SHP77 (cell line): ENCODE measurements at regions not wholly inside any gene's neighbourhood (a gene's known extent, or its start where the extent isn't known, plus 50 kb on each side); places are given as distances from the start of the nearest gene placed in this dataset.
A peak's percentile ranks its signal among the peaks of the same experiment; 100 is the strongest.

ENCODE experiments used
- DNase-seq, 2 experiments: peaks; one replicate each; lab custom pipeline; 2025; lab: John Stamatoyannopoulos, UW

- DNase-seq = no peak
Observed at GRCh38 chr2:217691516-217691915, 311.3 kb downstream of the TNS1 start.

- DNase-seq = no peak
Observed at GRCh38 chr2:217689053-217689452, 313.7 kb downstream of the TNS1 start.

GRCh38 chr2:217688494-217688893 lies 314.3 kb downstream of the TNS1 start:
- DNase-seq = no peak

- no peak for DNase-seq
Observed at GRCh38 chr2:217687771-217688170, 315.0 kb downstream of the TNS1 start.

- peak in 1 of 2 experiments; percentile 11 for DNase-seq
Observed at GRCh38 chr2:217685255-217685605, 317.6 kb downstream of the TNS1 start.

- DNase-seq = no peak
Observed at GRCh38 chr2:217684431-217685254, 318.2 kb downstream of the TNS1 start.

- DNase-seq = no peak
Observed at GRCh38 chr2:217683106-217683870, 319.5 kb downstream of the TNS1 start.

GRCh38 chr2:217681791-217682190 lies 321.0 kb downstream of the TNS1 start:
- DNase-seq = no peak

GRCh38 chr2:217680381-217680780 lies 322.4 kb downstream of the TNS1 start:
- DNase-seq = no peak

GRCh38 chr2:217673627-217674026 lies 329.2 kb downstream of the TNS1 start:
- no peak for DNase-seq

GRCh38 chr2:217672472-217672871 lies 330.3 kb downstream of the TNS1 start:
- no peak for DNase-seq

- DNase-seq = no peak
Observed at GRCh38 chr2:217671871-217672270, 330.9 kb downstream of the TNS1 start.

- no peak for DNase-seq
Observed at GRCh38 chr2:217671075-217671474, 331.7 kb downstream of the TNS1 start.

- DNase-seq = no peak
Observed at GRCh38 chr2:217669831-217670230, 333.0 kb downstream of the TNS1 start.

- DNase-seq = no peak
Observed at GRCh38 chr2:217667512-217667911, 335.3 kb downstream of the TNS1 start.

- DNase-seq = no peak
Observed at GRCh38 chr2:217667035-217667434, 335.8 kb downstream of the TNS1 start.

GRCh38 chr2:217666338-217666737 lies 336.5 kb downstream of the TNS1 start:
- no peak for DNase-seq

- no peak for DNase-seq
Observed at GRCh38 chr2:217664761-217665160, 338.0 kb downstream of the TNS1 start.

- DNase-seq = no peak
Observed at GRCh38 chr2:217662984-217663602, 339.7 kb downstream of the TNS1 start.

- no peak for DNase-seq
Observed at GRCh38 chr2:217661378-217661777, 341.4 kb downstream of the TNS1 start.

GRCh38 chr2:217660423-217660822 lies 342.4 kb downstream of the TNS1 start:
- DNase-seq = no peak

GRCh38 chr2:217658806-217659205 lies 344.0 kb downstream of the TNS1 start:
- no peak for DNase-seq

- DNase-seq = no peak
Observed at GRCh38 chr2:217657252-217657651, 345.5 kb downstream of the TNS1 start.
